ENCODE measurements at regions not wholly inside any gene's neighbourhood (a gene's known extent, or its start where the extent isn't known, plus 50 kb on each side); places are given as distances from the start of the nearest gene placed in this dataset.
"Not testable (repeated sequence)": the region's sequence is repeated elsewhere in the genome, so short reads cannot be mapped to it uniquely, and the experiment has no call there.

- ChIA-PET CTCF (no interaction called here), POLR2A (ENCODE audit: low non-redundant PET) (no interaction called here)
- DNase-seq (ENCODE audit: low spot score) = peak; percentile 1
- TF ChIP-seq EZH2 (IDR thresholded peaks at IDR 0.05; ENCODE audit: borderline replicate concordance, low read depth, low read length, poor library complexity, severe bottlenecking) (no peak), CTCF (conservative IDR thresholded peaks at IDR 0.05; ENCODE audit: low read depth, low read length) (no peak)
- Histone ChIP-seq H3K27ac (ENCODE audit: low read depth, low read length, poor library complexity, severe bottlenecking) (no peak overlapping the region), H3K4me3 (ENCODE audit: low read depth, low read length, poor library complexity, severe bottlenecking) (no peak overlapping the region), H3K36me3 (ENCODE audit: insufficient read depth, low read length, poor library complexity, severe bottlenecking) (no peaks in the 10 kb centered on the region), H3K9me3 (ENCODE audit: low read depth, low read length, poor library complexity, severe bottlenecking) (peaks cover 4% of the 10 kb centered on the region), H3K4me1 (ENCODE audit: insufficient read depth, low read length, poor library complexity, severe bottlenecking) (no peaks in the 10 kb centered on the region), H3K27me3 (replicated peaks; ENCODE audit: insufficient read depth, low read depth, low read length, poor library complexity) (no peaks in the 10 kb centered on the region)
- no TSS peak for BruUV-seq (replicated peaks)
- intact Hi-C loops (cut with micrococcal nuclease; ENCODE audit: unreplicated experiment) = no loop called here
Measured at GRCh38 chr17:52885882-52886281, 727.4 kb upstream of the CA10 start.

GRCh38 chr17:52883907-52884491 is 725.5 kb upstream of the CA10 start:
- DNase-seq (ENCODE audit: low spot score); H3K27me3 ChIP-seq (replicated peaks; ENCODE audit: insufficient read depth, low read depth, low read length, poor library complexity); H3K4me3 ChIP-seq (ENCODE audit: low read depth, low read length, poor library complexity, severe bottlenecking); POLR2A ChIA-PET (ENCODE audit: low non-redundant PET); H3K27ac ChIP-seq (ENCODE audit: low read depth, low read length, poor library complexity, severe bottlenecking); H3K36me3 ChIP-seq (ENCODE audit: insufficient read depth, low read length, poor library complexity, severe bottlenecking); CTCF ChIA-PET; H3K4me1 ChIP-seq (ENCODE audit: insufficient read depth, low read length, poor library complexity, severe bottlenecking); H3K9me3 ChIP-seq (ENCODE audit: low read depth, low read length, poor library complexity, severe bottlenecking); BruUV-seq (replicated peaks); intact Hi-C loops (cut with micrococcal nuclease; ENCODE audit: unreplicated experiment): not testable (repeated sequence)

GRCh38 chr17:52846767-52847166 is 688.3 kb upstream of the CA10 start:
- BruUV-seq (replicated peaks); H3K27ac ChIP-seq (ENCODE audit: low read depth, low read length, poor library complexity, severe bottlenecking); DNase-seq (ENCODE audit: low spot score); CTCF ChIA-PET; POLR2A ChIA-PET (ENCODE audit: low non-redundant PET); intact Hi-C loops (cut with micrococcal nuclease; ENCODE audit: unreplicated experiment); H3K4me3 ChIP-seq (ENCODE audit: low read depth, low read length, poor library complexity, severe bottlenecking); H3K27me3 ChIP-seq (replicated peaks; ENCODE audit: insufficient read depth, low read depth, low read length, poor library complexity); H3K9me3 ChIP-seq (ENCODE audit: low read depth, low read length, poor library complexity, severe bottlenecking); H3K4me1 ChIP-seq (ENCODE audit: insufficient read depth, low read length, poor library complexity, severe bottlenecking); H3K36me3 ChIP-seq (ENCODE audit: insufficient read depth, low read length, poor library complexity, severe bottlenecking): not testable (repeated sequence)

GRCh38 chr17:52841971-52842370 is 683.5 kb upstream of the CA10 start:
- Histone ChIP-seq H3K4me3 (ENCODE audit: low read depth, low read length, poor library complexity, severe bottlenecking) (no peak overlapping the region), H3K4me1 (ENCODE audit: insufficient read depth, low read length, poor library complexity, severe bottlenecking) (no peaks in the 10 kb centered on the region), H3K36me3 (ENCODE audit: insufficient read depth, low read length, poor library complexity, severe bottlenecking) (no peaks in the 10 kb centered on the region), H3K27ac (ENCODE audit: low read depth, low read length, poor library complexity, severe bottlenecking) (no peak overlapping the region), H3K9me3 (ENCODE audit: low read depth, low read length, poor library complexity, severe bottlenecking) (no peaks in the 10 kb centered on the region), H3K27me3 (replicated peaks; ENCODE audit: insufficient read depth, low read depth, low read length, poor library complexity) (no peaks in the 10 kb centered on the region)
- no peak for TF ChIP-seq CTCF (conservative IDR thresholded peaks at IDR 0.05; ENCODE audit: low read depth, low read length)
- TF ChIP-seq EZH2 (IDR thresholded peaks at IDR 0.05; ENCODE audit: borderline replicate concordance, low read depth, low read length, poor library complexity, severe bottlenecking) = no peak
- DNase-seq (ENCODE audit: low spot score) = no peak
- no TSS peak for BruUV-seq (replicated peaks)
- ChIA-PET POLR2A (ENCODE audit: low non-redundant PET) (no interaction called here), CTCF (no interaction called here)
- intact Hi-C loops (cut with micrococcal nuclease; ENCODE audit: unreplicated experiment) = no loop called here

All from A673 (cell line).